ENCODE measurements at regions not wholly inside any gene's neighbourhood (a gene's known extent, or its start where the extent isn't known, plus 50 kb on each side); places are given as distances from the start of the nearest gene placed in this dataset.

DNA sequence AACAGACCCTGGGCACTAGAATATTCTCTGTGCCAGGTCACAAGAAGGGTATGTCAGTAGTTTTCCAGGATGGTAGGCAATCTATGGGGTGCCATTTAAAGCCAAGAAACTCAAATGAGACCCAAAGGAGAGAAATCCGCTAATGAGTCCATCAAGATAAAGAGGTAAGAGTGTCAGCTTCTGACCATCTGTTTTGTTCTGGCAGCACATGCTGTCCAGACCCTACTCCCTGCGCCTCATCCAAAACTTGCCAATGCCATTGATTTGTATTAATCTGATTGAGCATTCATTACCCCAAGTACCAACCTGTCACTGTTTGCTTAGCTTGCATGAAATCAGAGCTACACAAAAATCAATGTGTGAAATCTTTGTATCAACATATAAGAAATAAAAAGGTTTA lies 229.0 kb downstream of the BLID start:
- H3K27me3 ChIP-seq (ENCODE audit: insufficient read depth, low read length): no peaks in the 10 kb centered on the region
- no peak overlapping the region for H2AFZ ChIP-seq (ENCODE audit: insufficient read depth, low read length, poor library complexity)
- no peak for DNase-seq
- no peak overlapping the region for H3K4me2 ChIP-seq (ENCODE audit: low read length)
- no CpG with 5 or more reads among the region's 2 CpGs for WGBS (ENCODE audit: extremely low coverage, insufficient coverage, insufficient read length)
- no peak overlapping the region for H2AK5ac ChIP-seq (ENCODE audit: low read length)
- no peak overlapping the region for H2BK5ac ChIP-seq (ENCODE audit: low read depth, low read length, poor library complexity)
- no peak overlapping the region for H4K91ac ChIP-seq (ENCODE audit: low read depth, low read length)
- H3K23ac ChIP-seq (ENCODE audit: low read length): no peak overlapping the region
- no peak overlapping the region for H3K27ac ChIP-seq (ENCODE audit: low read depth, low read length)
- H3K18ac ChIP-seq (ENCODE audit: low read length): no peak overlapping the region
- H3K79me1 ChIP-seq (ENCODE audit: low read length): no peaks in the 10 kb centered on the region
- H2BK120ac ChIP-seq (ENCODE audit: insufficient read depth, low read length, poor library complexity): no peak overlapping the region
- H4K12ac ChIP-seq (ENCODE audit: low read depth, low read length): no peak overlapping the region
- no peak overlapping the region for H3K9ac ChIP-seq (ENCODE audit: low read length)
- H3K4me3 ChIP-seq (ENCODE audit: low read depth, low read length): no peak overlapping the region
- no peak overlapping the region for H4K8ac ChIP-seq (ENCODE audit: low read depth, low read length)
- H3K36me3 ChIP-seq (ENCODE audit: control insufficient read depth in 1 of 2, insufficient read depth in 2 of 2, low read length in 2 of 2): no peaks in the 10 kb centered on the region
- no peaks in the 10 kb centered on the region for H3K79me2 ChIP-seq (ENCODE audit: control insufficient read depth, insufficient read depth, low read length, poor library complexity)
- no peak overlapping the region for H3K4ac ChIP-seq (ENCODE audit: low read depth, low read length)
- H3K9me3 ChIP-seq (ENCODE audit: insufficient read depth, low read depth, low read length): no peaks in the 10 kb centered on the region
- no peak overlapping the region for H2BK12ac ChIP-seq (ENCODE audit: low read length)
- peaks cover under 1% of the 10 kb centered on the region in 2 experiments for H3K4me1 ChIP-seq (ENCODE audit: control insufficient read depth in 1 of 2, insufficient read depth in 2 of 2, low read length in 2 of 2)
- no peak overlapping the region for H3K14ac ChIP-seq (ENCODE audit: low read length)

DNA sequence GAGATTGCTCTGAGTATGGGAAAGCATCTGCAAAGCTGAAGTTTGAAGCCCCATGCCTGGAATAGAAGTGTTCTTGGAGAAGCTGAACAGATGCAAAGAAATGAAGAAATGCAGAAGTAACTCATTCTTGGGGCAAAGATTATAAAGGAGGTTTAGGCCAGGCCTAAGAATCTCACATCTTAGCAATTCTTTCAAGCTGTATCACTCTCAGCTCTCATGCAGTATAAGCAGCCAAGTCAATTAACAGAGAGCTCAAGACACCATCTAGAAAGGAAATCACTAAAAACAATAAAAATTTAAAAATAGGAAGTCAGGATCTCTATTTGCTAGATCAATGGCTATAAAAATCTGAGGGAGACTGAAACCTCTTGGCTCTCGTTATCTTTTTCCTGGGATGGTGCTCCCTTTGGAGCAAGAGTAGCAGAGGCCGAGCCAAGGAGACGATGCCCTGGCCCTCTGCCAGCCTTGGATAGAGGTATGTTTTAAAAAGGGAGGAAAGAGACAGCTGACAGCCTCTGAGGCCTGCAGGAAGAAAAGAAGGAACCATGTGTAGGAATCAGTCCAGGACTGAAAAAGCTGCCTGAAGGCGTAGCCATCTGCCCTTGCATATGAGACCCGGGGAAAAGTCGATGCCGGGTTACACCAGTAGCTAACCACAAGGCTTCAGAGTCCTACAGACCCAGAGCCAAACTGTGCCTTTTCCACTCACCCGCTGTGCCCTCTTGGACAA lies 229.8 kb downstream of the BLID start:
- H4K8ac ChIP-seq (ENCODE audit: low read depth, low read length): no peak overlapping the region
- no peak overlapping the region for H3K4ac ChIP-seq (ENCODE audit: low read depth, low read length)
- no peaks in the 10 kb centered on the region for H3K27me3 ChIP-seq (ENCODE audit: insufficient read depth, low read length)
- H3K79me2 ChIP-seq (ENCODE audit: control insufficient read depth, insufficient read depth, low read length, poor library complexity): no peaks in the 10 kb centered on the region
- no peaks in the 10 kb centered on the region for H3K79me1 ChIP-seq (ENCODE audit: low read length)
- H2AK5ac ChIP-seq (ENCODE audit: low read length): no peak overlapping the region
- H3K4me3 ChIP-seq (ENCODE audit: low read depth, low read length): no peak overlapping the region
- H3K36me3 ChIP-seq (ENCODE audit: control insufficient read depth in 1 of 2, insufficient read depth in 2 of 2, low read length in 2 of 2): no peaks in the 10 kb centered on the region
- no peak overlapping the region for H3K9ac ChIP-seq (ENCODE audit: low read length)
- H2BK120ac ChIP-seq (ENCODE audit: insufficient read depth, low read length, poor library complexity): no peak overlapping the region
- no peaks in the 10 kb centered on the region for H3K9me3 ChIP-seq (ENCODE audit: insufficient read depth, low read depth, low read length)
- no peak overlapping the region for H3K4me2 ChIP-seq (ENCODE audit: low read length)
- no peaks in the 10 kb centered on the region for H3K4me1 ChIP-seq (ENCODE audit: control insufficient read depth in 1 of 2, insufficient read depth in 2 of 2, low read length in 2 of 2)
- H2BK12ac ChIP-seq (ENCODE audit: low read length): no peak overlapping the region
- H3K18ac ChIP-seq (ENCODE audit: low read length): no peak overlapping the region
- H4K91ac ChIP-seq (ENCODE audit: low read depth, low read length): no peak overlapping the region
- DNase-seq: no peak
- no peak overlapping the region for H3K27ac ChIP-seq (ENCODE audit: low read depth, low read length)
- no peak overlapping the region for H3K14ac ChIP-seq (ENCODE audit: low read length)
- no peak overlapping the region for H2AFZ ChIP-seq (ENCODE audit: insufficient read depth, low read length, poor library complexity)
- no CpG with 5 or more reads among the region's 8 CpGs for WGBS (ENCODE audit: extremely low coverage, insufficient coverage, insufficient read length)
- H3K23ac ChIP-seq (ENCODE audit: low read length): no peak overlapping the region
- H4K12ac ChIP-seq (ENCODE audit: low read depth, low read length): no peak overlapping the region
- H2BK5ac ChIP-seq (ENCODE audit: low read depth, low read length, poor library complexity): no peak overlapping the region

DNA sequence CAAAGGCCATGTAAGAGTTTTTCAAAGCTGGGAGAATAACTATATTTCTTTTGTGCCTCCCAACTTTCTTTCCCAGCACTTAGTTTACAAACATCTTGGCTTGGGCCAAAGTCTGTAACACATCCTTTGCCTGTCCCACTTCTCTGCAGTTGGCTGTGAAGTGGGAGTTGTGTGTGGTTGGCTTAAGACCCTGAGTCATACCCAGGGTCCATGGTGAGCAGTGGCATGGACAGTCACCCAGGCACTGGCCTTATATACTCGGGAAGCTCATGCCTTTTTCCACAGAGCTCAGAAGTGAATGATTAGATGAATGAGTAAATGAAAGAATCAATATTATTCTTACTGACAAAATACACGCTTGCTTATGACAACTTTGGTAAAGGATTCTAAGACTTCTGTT lies 231.4 kb downstream of the BLID start:
- no peak overlapping the region for H2BK12ac ChIP-seq (ENCODE audit: low read length)
- H3K36me3 ChIP-seq (ENCODE audit: control insufficient read depth in 1 of 2, insufficient read depth in 2 of 2, low read length in 2 of 2): no peaks in the 10 kb centered on the region
- no peak overlapping the region for H3K4me2 ChIP-seq (ENCODE audit: low read length)
- no peak overlapping the region for H3K9ac ChIP-seq (ENCODE audit: low read length)
- no peaks in the 10 kb centered on the region for H3K79me2 ChIP-seq (ENCODE audit: control insufficient read depth, insufficient read depth, low read length, poor library complexity)
- no peaks in the 10 kb centered on the region for H3K27me3 ChIP-seq (ENCODE audit: insufficient read depth, low read length)
- H3K79me1 ChIP-seq (ENCODE audit: low read length): no peaks in the 10 kb centered on the region
- no peak overlapping the region for H3K14ac ChIP-seq (ENCODE audit: low read length)
- no peaks in the 10 kb centered on the region for H3K9me3 ChIP-seq (ENCODE audit: insufficient read depth, low read depth, low read length)
- H3K4ac ChIP-seq (ENCODE audit: low read depth, low read length): no peak overlapping the region
- H2AK5ac ChIP-seq (ENCODE audit: low read length): no peak overlapping the region
- H3K4me1 ChIP-seq (ENCODE audit: control insufficient read depth in 1 of 2, insufficient read depth in 2 of 2, low read length in 2 of 2): no peaks in the 10 kb centered on the region
- no peak overlapping the region for H4K12ac ChIP-seq (ENCODE audit: low read depth, low read length)
- H3K18ac ChIP-seq (ENCODE audit: low read length): no peak overlapping the region
- no peak overlapping the region for H4K8ac ChIP-seq (ENCODE audit: low read depth, low read length)
- no peak overlapping the region for H2BK5ac ChIP-seq (ENCODE audit: low read depth, low read length, poor library complexity)
- no peak overlapping the region for H3K4me3 ChIP-seq (ENCODE audit: low read depth, low read length)
- H3K23ac ChIP-seq (ENCODE audit: low read length): no peak overlapping the region
- H2AFZ ChIP-seq (ENCODE audit: insufficient read depth, low read length, poor library complexity): no peak overlapping the region
- no peak overlapping the region for H4K91ac ChIP-seq (ENCODE audit: low read depth, low read length)
- no CpG with 5 or more reads among the region's 2 CpGs for WGBS (ENCODE audit: extremely low coverage, insufficient coverage, insufficient read length)
- no peak for DNase-seq
- no peak overlapping the region for H2BK120ac ChIP-seq (ENCODE audit: insufficient read depth, low read length, poor library complexity)
- H3K27ac ChIP-seq (ENCODE audit: low read depth, low read length): no peak overlapping the region

DNA sequence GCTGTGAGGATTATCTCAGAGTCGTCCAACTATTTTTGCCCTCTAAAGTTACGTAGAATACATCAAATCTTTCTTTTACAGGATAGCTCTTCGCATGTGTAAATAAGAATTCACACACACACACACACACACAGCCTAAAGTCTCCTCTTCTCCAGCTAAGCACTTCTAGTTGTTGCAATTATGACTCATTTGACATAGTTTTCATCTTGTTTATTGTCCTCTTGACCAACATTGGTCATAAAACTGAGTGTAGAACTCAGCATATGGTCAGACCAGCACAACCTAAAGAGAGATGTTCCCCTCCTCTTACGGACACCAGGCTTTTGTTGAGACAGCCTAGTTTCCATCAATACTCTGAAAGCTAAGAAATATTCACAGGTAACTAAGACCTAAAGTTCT lies 234.2 kb downstream of the BLID start:
- H3K4ac ChIP-seq (ENCODE audit: low read depth, low read length): no peak overlapping the region
- no peaks in the 10 kb centered on the region for H3K79me2 ChIP-seq (ENCODE audit: control insufficient read depth, insufficient read depth, low read length, poor library complexity)
- no peak overlapping the region for H4K91ac ChIP-seq (ENCODE audit: low read depth, low read length)
- no peaks in the 10 kb centered on the region for H3K79me1 ChIP-seq (ENCODE audit: low read length)
- H3K18ac ChIP-seq (ENCODE audit: low read length): no peak overlapping the region
- H3K9ac ChIP-seq (ENCODE audit: low read length): no peak overlapping the region
- H4K8ac ChIP-seq (ENCODE audit: low read depth, low read length): no peak overlapping the region
- H3K27ac ChIP-seq (ENCODE audit: low read depth, low read length): no peak overlapping the region
- no peak overlapping the region for H4K12ac ChIP-seq (ENCODE audit: low read depth, low read length)
- no peak overlapping the region for H2BK120ac ChIP-seq (ENCODE audit: insufficient read depth, low read length, poor library complexity)
- H3K23ac ChIP-seq (ENCODE audit: low read length): no peak overlapping the region
- H3K14ac ChIP-seq (ENCODE audit: low read length): no peak overlapping the region
- no CpG with 5 or more reads among the region's 4 CpGs for WGBS (ENCODE audit: extremely low coverage, insufficient coverage, insufficient read length)
- H2BK5ac ChIP-seq (ENCODE audit: low read depth, low read length, poor library complexity): no peak overlapping the region
- no peak overlapping the region for H3K4me3 ChIP-seq (ENCODE audit: low read depth, low read length)
- no peak for DNase-seq
- no peaks in the 10 kb centered on the region for H3K36me3 ChIP-seq (ENCODE audit: control insufficient read depth in 1 of 2, insufficient read depth in 2 of 2, low read length in 2 of 2)
- H2AFZ ChIP-seq (ENCODE audit: insufficient read depth, low read length, poor library complexity): no peak overlapping the region
- H3K4me2 ChIP-seq (ENCODE audit: low read length): no peak overlapping the region
- no peaks in the 10 kb centered on the region for H3K9me3 ChIP-seq (ENCODE audit: insufficient read depth, low read depth, low read length)
- H2BK12ac ChIP-seq (ENCODE audit: low read length): no peak overlapping the region
- no peak overlapping the region for H2AK5ac ChIP-seq (ENCODE audit: low read length)
- no peaks in the 10 kb centered on the region for H3K4me1 ChIP-seq (ENCODE audit: control insufficient read depth in 1 of 2, insufficient read depth in 2 of 2, low read length in 2 of 2)
- no peaks in the 10 kb centered on the region for H3K27me3 ChIP-seq (ENCODE audit: insufficient read depth, low read length)
